ENCODE measurements at regions not wholly inside any gene's neighbourhood (a gene's known extent, or its start where the extent isn't known, plus 50 kb on each side); places are given as distances from the start of the nearest gene placed in this dataset.

- H3K4me1 Mint-ChIP-seq, result peaks cover 5% of the 10 kb centered on the region
- ATAC-seq (ENCODE audit: low read depth) (no peak), DNase-seq (no peak)
- no peaks in the 10 kb centered on the region for H3K36me3 Mint-ChIP-seq
- peaks cover 3% of the 10 kb centered on the region for H3K27me3 Mint-ChIP-seq
- H3K9me3 Mint-ChIP-seq, result peaks cover 4% of the 10 kb centered on the region
- no peak overlapping the region for H3K27ac Mint-ChIP-seq
- POLR2A ChIA-PET, result no interaction called here
- H3K4me3 Mint-ChIP-seq, result no peak overlapping the region
Observed at GRCh38 chr20:22407237-22408193, 176.9 kb downstream of the FOXA2 start.

GRCh38 chr20:22404419-22405170 is 179.8 kb downstream of the FOXA2 start:
- no peaks in the 10 kb centered on the region for H3K36me3 Mint-ChIP-seq
- H3K9me3 Mint-ChIP-seq, result peaks cover 1% of the 10 kb centered on the region
- POLR2A ChIA-PET, result no interaction called here
- DNase-seq (no peak), ATAC-seq (ENCODE audit: low read depth) (no peak)
- H3K4me1 Mint-ChIP-seq, result peaks cover 5% of the 10 kb centered on the region
- H3K27me3 Mint-ChIP-seq, result peaks cover 3% of the 10 kb centered on the region
- no peak overlapping the region for H3K4me3 Mint-ChIP-seq
- H3K27ac Mint-ChIP-seq, result no peak overlapping the region

DNA sequence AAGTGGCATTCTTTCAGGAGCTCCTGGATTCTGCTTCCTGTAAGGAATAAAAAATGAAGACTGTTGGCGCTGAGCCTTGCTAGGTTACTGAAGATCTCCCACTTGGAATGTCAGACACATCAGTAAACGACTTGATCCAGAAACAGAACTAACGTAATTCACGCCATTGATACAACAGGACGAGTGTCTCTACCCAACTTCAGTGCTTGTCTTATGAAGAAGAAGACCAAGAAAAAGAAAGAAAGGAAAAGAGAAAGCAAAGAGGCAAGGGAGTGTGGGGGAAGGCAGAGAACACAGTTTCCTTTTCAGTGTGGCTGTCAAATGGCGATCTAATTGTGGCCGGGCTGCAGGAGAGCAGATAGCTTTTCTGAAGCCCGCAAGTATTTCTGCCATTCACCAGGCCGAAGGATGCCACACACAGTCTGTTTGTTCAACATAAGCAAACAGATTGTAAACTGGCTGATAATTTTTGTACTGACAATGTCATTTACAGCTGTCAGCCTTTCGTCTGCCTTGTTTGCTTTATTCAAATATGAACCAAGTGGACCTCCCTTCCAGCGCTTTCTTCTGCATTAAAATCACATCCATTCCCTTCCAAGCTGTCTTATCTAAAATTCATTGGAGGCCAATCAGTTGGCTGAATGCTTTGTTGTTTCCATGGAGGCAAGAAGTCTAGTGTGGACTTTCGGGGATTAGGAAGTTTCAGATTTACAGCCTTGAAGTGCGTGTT is 180.6 kb downstream of the FOXA2 start:
- Mint-ChIP-seq H3K27ac (no peak overlapping the region), H3K4me3 (peak overlapping the region; percentile 71), H3K9me3 (peaks cover 1% of the 10 kb centered on the region), H3K4me1 (peaks cover 5% of the 10 kb centered on the region), H3K36me3 (no peaks in the 10 kb centered on the region), H3K27me3 (peaks cover 3% of the 10 kb centered on the region)
- DNase-seq, result no peak
- POLR2A ChIA-PET, result no interaction called here
- no peak for ATAC-seq (ENCODE audit: low read depth)

DNA sequence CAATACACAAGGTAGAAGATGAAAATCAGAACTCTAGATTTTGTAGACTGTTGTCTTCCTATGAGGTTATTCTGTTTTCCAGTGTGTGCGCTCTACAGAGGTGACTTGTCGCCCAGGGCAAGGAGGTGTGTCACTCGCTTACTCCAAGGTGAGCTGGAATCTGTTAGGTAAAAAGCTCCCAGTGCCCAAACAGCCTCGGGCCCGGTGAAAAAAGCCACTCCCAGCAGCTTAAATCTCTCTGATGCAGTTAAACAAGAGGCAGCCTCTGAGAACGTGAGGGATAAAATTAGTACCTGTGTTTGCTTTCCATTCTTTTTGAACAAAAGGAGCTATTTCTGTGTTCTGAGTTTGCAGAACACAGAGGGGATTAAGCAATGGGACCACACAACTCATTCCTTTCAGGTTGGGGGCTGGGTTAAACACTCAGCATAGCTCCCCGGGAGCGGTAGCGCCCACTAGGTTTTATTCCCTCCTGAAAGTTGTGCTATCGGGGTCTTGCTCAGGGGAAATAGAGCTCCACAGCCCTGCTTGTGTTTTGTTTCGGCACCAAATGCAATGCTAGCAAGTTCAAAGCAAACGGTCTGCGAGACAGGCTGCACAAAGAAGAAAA is 181.2 kb downstream of the FOXA2 start:
- H3K4me1 Mint-ChIP-seq, result peaks cover 5% of the 10 kb centered on the region
- H3K4me3 Mint-ChIP-seq, result peak overlapping the region; percentile 71
- no peak overlapping the region for H3K27ac Mint-ChIP-seq
- no peak for ATAC-seq (ENCODE audit: low read depth)
- peaks cover 1% of the 10 kb centered on the region for H3K9me3 Mint-ChIP-seq
- DNase-seq, result no peak
- H3K27me3 Mint-ChIP-seq, result peaks cover 3% of the 10 kb centered on the region
- POLR2A ChIA-PET, result no interaction called here
- H3K36me3 Mint-ChIP-seq, result no peaks in the 10 kb centered on the region

GRCh38 chr20:22402550-22402949 is 181.8 kb downstream of the FOXA2 start:
- POLR2A ChIA-PET, result no interaction called here
- no peak overlapping the region for H3K27ac Mint-ChIP-seq
- DNase-seq, result no peak

DNA sequence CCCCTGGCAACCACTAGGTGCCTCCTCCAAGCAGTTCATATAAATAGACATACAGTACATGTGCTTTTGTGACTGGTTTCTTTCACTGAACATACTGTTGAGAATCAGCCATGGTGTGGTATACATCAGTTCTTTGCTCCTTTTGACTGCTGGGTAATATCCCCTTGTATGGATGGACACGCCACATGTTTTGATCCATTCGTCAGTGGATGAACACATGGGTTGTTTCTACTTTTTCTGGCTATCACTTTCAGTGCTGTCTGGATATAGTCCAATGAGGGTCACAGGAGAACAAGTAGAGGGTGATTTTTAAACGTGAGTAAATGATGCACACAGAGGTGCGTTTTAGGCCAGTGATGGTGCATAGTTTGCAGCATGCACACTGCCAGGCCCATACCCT is 183.9 kb downstream of the FOXA2 start:
- Mint-ChIP-seq H3K4me3 (no peak overlapping the region), H3K9me3 (peaks cover 1% of the 10 kb centered on the region)
- POLR2A ChIA-PET, result no interaction called here

More at GRCh38 chr20:22402550-22402949, 181.8 kb downstream of the FOXA2 start:
- Mint-ChIP-seq H3K36me3 (no peaks in the 10 kb centered on the region), H3K4me1 (peaks cover 5% of the 10 kb centered on the region), H3K27me3 (peaks cover 3% of the 10 kb centered on the region), H3K9me3 (peaks cover 1% of the 10 kb centered on the region), H3K4me3 (no peak overlapping the region)
- ATAC-seq (ENCODE audit: low read depth), result no peak

DNA sequence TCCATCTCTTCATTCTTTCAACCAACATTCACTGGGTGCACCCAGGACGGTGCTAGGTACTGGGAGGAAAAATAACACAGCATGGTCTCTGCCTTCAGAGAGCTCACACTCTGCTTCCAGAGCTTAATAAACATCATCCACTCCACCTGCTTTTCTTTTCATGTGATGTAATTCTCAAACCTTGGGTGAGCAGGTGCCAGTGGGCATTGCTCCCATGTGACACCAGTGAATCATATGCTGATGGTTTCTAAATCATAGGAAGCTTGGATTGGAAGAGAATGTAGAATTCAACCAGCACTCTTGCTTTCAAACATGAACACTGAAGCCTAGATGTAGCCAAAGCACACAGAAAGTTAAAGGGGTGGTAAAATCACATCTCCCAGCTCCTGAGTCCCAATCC is 189.8 kb downstream of the FOXA2 start:
- Mint-ChIP-seq H3K4me1 (no peaks in the 10 kb centered on the region), H3K27me3 (peaks cover 1% of the 10 kb centered on the region), H3K9me3 (no peaks in the 10 kb centered on the region), H3K36me3 (no peaks in the 10 kb centered on the region), H3K27ac (no peak overlapping the region), H3K4me3 (no peak overlapping the region)
- POLR2A ChIA-PET, result no interaction called here
- DNase-seq, result no peak
- no peak for ATAC-seq (ENCODE audit: low read depth)

More for the DNA sequence above, 183.9 kb downstream of the FOXA2 start:
- Mint-ChIP-seq H3K36me3 (no peaks in the 10 kb centered on the region), H3K27ac (no peak overlapping the region), H3K4me1 (peaks cover 5% of the 10 kb centered on the region), H3K27me3 (peaks cover 4% of the 10 kb centered on the region)
- no peak for ATAC-seq (ENCODE audit: low read depth)
- DNase-seq, result no peak

DNA sequence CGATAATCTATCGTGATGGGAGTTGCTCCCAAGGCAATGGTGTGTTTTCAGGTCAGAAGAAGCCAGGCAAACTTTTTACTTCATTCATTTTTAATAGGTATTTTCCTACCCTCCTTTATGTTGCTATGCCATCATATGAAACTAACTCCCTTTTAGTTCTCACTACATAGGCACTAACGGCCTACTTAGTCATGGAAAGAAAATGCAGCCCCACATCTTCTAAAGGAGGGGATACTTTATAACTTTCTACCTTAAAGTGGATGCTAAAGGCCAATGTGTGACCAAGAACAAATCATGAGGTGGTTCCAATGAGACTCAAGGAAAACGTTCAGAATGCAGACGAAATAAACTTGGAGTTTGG is 193.8 kb downstream of the FOXA2 start:
- POLR2A ChIA-PET, result no interaction called here
- DNase-seq (no peak), ATAC-seq (ENCODE audit: low read depth) (no peak)
- H3K4me3 Mint-ChIP-seq, result no peak overlapping the region
- H3K27ac Mint-ChIP-seq, result no peak overlapping the region
- peaks cover 2% of the 10 kb centered on the region for H3K27me3 Mint-ChIP-seq
- no peaks in the 10 kb centered on the region for H3K36me3 Mint-ChIP-seq
- H3K9me3 Mint-ChIP-seq, result no peaks in the 10 kb centered on the region
- H3K4me1 Mint-ChIP-seq, result no peaks in the 10 kb centered on the region

- ATAC-seq (ENCODE audit: low read depth), result no peak
- POLR2A ChIA-PET, result no interaction called here
- no peaks in the 10 kb centered on the region for H3K9me3 Mint-ChIP-seq
Observed at GRCh38 chr20:22389836-22390542, 194.4 kb downstream of the FOXA2 start.

GRCh38 chr20:22387452-22387851 is 196.9 kb downstream of the FOXA2 start:
- DNase-seq, result no peak
- Mint-ChIP-seq H3K4me1 (no peaks in the 10 kb centered on the region), H3K36me3 (no peaks in the 10 kb centered on the region), H3K27ac (no peak overlapping the region), H3K9me3 (no peaks in the 10 kb centered on the region), H3K4me3 (no peak overlapping the region), H3K27me3 (peaks cover 2% of the 10 kb centered on the region)
- no peak for ATAC-seq (ENCODE audit: low read depth)
- POLR2A ChIA-PET, result no interaction called here

More at GRCh38 chr20:22389836-22390542, 194.4 kb downstream of the FOXA2 start:
- no peak overlapping the region for H3K4me3 Mint-ChIP-seq
- no peaks in the 10 kb centered on the region for H3K36me3 Mint-ChIP-seq
- no peak for DNase-seq
- H3K27me3 Mint-ChIP-seq, result peaks cover 2% of the 10 kb centered on the region
- H3K4me1 Mint-ChIP-seq, result no peaks in the 10 kb centered on the region
- no peak overlapping the region for H3K27ac Mint-ChIP-seq

DNA sequence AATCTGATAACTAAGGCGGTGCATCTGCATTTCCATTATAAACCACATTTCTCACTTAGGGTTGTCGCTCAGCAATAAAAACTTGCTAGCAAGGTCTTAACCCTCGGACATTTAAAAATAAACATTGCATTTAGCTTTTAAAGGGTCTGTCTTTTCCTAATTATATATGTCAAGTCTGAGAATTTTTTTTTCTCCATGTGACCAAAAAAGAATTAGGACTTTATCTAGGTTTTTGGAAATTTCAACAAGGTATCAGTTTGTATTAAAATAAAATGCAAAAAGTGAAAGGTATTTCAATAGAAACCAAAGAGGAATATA is 198.1 kb downstream of the FOXA2 start:
- H3K4me1 Mint-ChIP-seq, result no peaks in the 10 kb centered on the region
- ATAC-seq (ENCODE audit: low read depth), result no peak
- POLR2A ChIA-PET, result no interaction called here
- DNase-seq, result no peak
- no peaks in the 10 kb centered on the region for H3K9me3 Mint-ChIP-seq
- peaks cover 2% of the 10 kb centered on the region for H3K27me3 Mint-ChIP-seq
- H3K4me3 Mint-ChIP-seq, result no peak overlapping the region
- H3K36me3 Mint-ChIP-seq, result no peaks in the 10 kb centered on the region
- no peak overlapping the region for H3K27ac Mint-ChIP-seq

DNA sequence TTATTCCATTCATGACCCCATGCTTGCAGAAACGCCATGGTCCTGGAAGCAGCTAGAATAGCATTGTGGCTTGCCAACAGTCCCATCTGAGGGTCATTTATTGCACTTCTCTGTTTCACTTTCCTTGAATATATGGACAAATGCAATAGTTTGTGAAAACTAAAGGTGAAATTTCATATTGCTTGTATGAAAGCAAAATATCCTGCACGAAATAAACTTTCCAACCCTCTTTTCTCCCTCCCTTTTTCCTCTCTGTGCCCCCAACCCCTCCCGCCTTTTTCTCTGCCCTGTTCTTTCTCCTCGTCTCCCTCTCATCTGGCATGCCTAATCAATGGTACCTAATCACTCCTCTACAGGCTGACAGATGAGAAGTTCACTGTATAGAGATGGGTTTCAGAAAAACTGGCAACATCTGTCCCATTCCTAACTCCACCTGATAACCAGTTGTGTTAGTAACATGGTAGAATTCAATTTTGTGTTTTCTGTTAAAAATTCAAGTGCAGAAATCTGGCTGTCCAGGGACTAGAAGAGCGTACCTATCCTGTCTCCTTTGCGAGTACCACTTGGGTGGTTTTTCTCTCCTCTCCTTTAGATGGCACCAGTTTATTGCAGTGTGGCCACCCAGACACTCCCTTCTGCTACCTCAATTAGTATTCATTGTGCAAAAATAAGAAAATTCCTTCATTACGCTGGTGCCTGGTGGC is 198.6 kb downstream of the FOXA2 start:
- Mint-ChIP-seq H3K27me3 (peaks cover 2% of the 10 kb centered on the region), H3K4me1 (no peaks in the 10 kb centered on the region), H3K9me3 (no peaks in the 10 kb centered on the region), H3K4me3 (no peak overlapping the region), H3K36me3 (no peaks in the 10 kb centered on the region), H3K27ac (no peak overlapping the region)
- DNase-seq, result no peak
- no peak for ATAC-seq (ENCODE audit: low read depth)
- POLR2A ChIA-PET, result no interaction called here

Data from activated naive CD8-positive, alpha-beta T cell treated with anti-CD3 and anti-CD28 coated beads, Interleukin-2, amount 10 ng/mL, durations not matched to agents 7 days and 5 days (primary cell).